HCT116 (cell line): ENCODE measurements at regions not wholly inside any gene's neighbourhood (a gene's known extent, or its start where the extent isn't known, plus 50 kb on each side); places are given as distances from the start of the nearest gene placed in this dataset.

Experiments
- ATF3 ChIP-seq: IDR thresholded peaks from 2 replicates; pipeline ENCODE4 v1.6.1; 2012
- EZH2phosphoT487 ChIP-seq: fragments of 200-600 bp; IDR thresholded peaks from 2 replicates; pipeline ENCODE4 v1.6.1; 2018; ENCODE audit warnings: antibody characterized with exemption, borderline replicate concordance
- JUND ChIP-seq: IDR thresholded peaks from 2 replicates; pipeline ENCODE4 v1.6.1; 2012
- TF ChIP-seq, protein P1 (sequence below), 3 experiments: fragments of 200-600 bp in 1 of 3; sonication (generic) in 1 of 3; IDR thresholded peaks in 2 of 3; conservative IDR thresholded peaks in 1 of 3; 2 replicates each; pipeline ENCODE4 v1.5.1; 2012 to 2017; ENCODE audit warnings: low read depth in 2 of 3, low read length in 2 of 3, antibody characterized with exemption in 1 of 3, borderline replicate concordance in 1 of 3, control low read depth in 1 of 3, mild to moderate bottlenecking in 1 of 3, mixed read lengths in 1 of 3, mixed run types in 1 of 3, moderate library complexity in 1 of 3; ENCODE audit not compliant: insufficient read depth in 1 of 3

- no peak for TF ChIP-seq JUND
- TF ChIP-seq, protein P1, sequence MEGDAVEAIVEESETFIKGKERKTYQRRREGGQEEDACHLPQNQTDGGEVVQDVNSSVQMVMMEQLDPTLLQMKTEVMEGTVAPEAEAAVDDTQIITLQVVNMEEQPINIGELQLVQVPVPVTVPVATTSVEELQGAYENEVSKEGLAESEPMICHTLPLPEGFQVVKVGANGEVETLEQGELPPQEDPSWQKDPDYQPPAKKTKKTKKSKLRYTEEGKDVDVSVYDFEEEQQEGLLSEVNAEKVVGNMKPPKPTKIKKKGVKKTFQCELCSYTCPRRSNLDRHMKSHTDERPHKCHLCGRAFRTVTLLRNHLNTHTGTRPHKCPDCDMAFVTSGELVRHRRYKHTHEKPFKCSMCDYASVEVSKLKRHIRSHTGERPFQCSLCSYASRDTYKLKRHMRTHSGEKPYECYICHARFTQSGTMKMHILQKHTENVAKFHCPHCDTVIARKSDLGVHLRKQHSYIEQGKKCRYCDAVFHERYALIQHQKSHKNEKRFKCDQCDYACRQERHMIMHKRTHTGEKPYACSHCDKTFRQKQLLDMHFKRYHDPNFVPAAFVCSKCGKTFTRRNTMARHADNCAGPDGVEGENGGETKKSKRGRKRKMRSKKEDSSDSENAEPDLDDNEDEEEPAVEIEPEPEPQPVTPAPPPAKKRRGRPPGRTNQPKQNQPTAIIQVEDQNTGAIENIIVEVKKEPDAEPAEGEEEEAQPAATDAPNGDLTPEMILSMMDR (IDR thresholded peaks at IDR 0.05 in 2 of 3, conservative IDR thresholded peaks at IDR 0.05 in 1 of 3; ENCODE audit: borderline replicate concordance in 1 of 3, insufficient read depth in 1 of 3, low read depth in 2 of 3, low read length in 2 of 3), result no peak
- no peak for TF ChIP-seq ATF3
- TF ChIP-seq EZH2phosphoT487, result no peak
Measured at GRCh38 chr5:52692039-52692438, 95.7 kb upstream of the ITGA1 start.
